ENCODE measurements at regions not wholly inside any gene's neighbourhood (a gene's known extent, or its start where the extent isn't known, plus 50 kb on each side); places are given as distances from the start of the nearest gene placed in this dataset.
"Not testable (repeated sequence)": the region's sequence is repeated elsewhere in the genome, so short reads cannot be mapped to it uniquely, and the experiment has no call there.

DNA sequence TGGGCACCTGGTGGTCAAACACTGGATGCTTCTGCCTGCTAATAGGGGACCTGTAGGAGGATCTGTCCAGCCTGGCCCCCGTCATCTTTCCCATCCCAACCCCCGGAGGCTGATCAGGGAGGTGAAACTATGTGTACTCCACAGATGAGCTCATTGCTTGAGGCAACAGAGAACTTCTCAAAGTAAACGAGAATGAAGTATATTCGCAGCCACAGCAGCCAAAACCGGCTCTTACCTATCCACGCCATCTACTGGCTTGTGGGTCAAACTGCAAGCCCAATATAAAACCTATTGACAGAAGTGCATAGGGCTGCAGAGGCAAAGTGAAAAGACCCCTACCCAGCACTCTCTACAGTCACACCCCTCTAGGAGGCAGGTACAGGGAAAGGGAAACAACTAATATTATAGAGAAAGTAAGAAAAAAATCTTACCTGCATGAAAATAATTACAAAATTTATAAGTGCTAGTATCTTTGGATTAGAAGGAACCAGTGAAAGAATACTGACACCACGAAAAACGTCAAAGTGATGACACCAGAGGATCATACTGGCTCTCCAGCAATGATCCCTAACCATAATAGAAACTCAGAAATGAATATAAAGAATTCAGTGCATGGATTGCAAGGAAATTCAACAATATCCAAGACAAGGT is 973.5 kb downstream of the ANKRD7 start:
- H3K4me1 ChIP-seq (ENCODE audit: control insufficient read depth, low read depth, low read length): peaks cover 4% of the 10 kb centered on the region
- no peak overlapping the region for H3K27ac ChIP-seq (ENCODE audit: low read length)
- H3K9me3 ChIP-seq (ENCODE audit: control insufficient read depth, low read depth, low read length): no peaks in the 10 kb centered on the region
- H3K27me3 ChIP-seq (ENCODE audit: control insufficient read depth, insufficient read depth, low read length): no peaks in the 10 kb centered on the region
- no peak overlapping the region for H3K4me3 ChIP-seq (ENCODE audit: low read length)
- H3K9ac ChIP-seq (ENCODE audit: low read length): no peak overlapping the region
- H3K36me3 ChIP-seq (ENCODE audit: control insufficient read depth, low read depth, low read length): no peaks in the 10 kb centered on the region

DNA sequence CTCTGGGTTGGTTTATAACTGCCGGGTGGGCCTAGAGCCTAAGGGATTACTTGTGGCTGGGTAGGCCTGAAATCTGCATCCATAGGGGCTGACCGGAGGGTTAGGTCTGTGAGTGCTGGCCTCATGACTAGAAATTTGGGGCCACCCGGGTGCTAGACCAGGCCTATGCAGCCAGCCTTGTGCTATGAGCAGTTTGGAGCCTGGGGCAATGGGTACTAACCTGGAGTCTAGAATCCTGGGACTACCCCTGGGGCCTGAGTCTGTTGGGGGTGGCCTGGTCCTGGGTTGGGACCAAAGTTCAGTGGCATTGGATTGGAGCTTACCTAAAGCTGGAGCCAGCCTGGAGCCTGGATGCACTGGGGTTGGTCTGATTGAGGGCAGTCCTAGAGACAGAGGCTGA is 995.2 kb downstream of the ANKRD7 start:
- Histone ChIP-seq H3K27me3 (ENCODE audit: control insufficient read depth, insufficient read depth, low read length) (no peaks in the 10 kb centered on the region), H3K9me3 (ENCODE audit: control insufficient read depth, low read depth, low read length) (no peaks in the 10 kb centered on the region), H3K4me3 (ENCODE audit: low read length) (no peak overlapping the region), H3K9ac (ENCODE audit: low read length) (no peak overlapping the region), H3K4me1 (ENCODE audit: control insufficient read depth, low read depth, low read length) (no peaks in the 10 kb centered on the region), H3K27ac (ENCODE audit: low read length) (no peak overlapping the region), H3K36me3 (ENCODE audit: control insufficient read depth, low read depth, low read length) (no peaks in the 10 kb centered on the region)

DNA sequence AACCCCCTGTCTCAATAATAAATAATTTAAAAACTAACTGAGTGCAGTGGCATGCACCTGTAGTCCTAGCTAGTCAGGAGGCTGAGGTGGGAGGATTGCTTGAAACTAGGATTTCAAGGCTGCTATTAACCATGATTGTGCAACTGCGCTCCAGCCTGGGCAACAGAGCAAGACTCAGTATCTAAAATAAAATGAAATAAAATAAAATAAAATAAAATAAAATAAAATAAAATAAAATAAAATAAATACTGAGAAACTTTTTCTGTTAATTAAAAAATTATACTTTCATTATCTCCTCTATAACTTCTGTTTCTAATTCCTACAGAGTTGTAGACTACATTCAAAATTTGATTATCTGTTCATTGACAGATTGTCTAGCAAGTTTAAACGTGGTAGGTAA is 999.4 kb downstream of the ANKRD7 start:
- Histone ChIP-seq H3K4me1 (ENCODE audit: control insufficient read depth, low read depth, low read length) (no peaks in the 10 kb centered on the region), H3K27ac (ENCODE audit: low read length) (no peak overlapping the region), H3K9ac (ENCODE audit: low read length) (no peak overlapping the region), H3K36me3 (ENCODE audit: control insufficient read depth, low read depth, low read length) (no peaks in the 10 kb centered on the region), H3K27me3 (ENCODE audit: control insufficient read depth, insufficient read depth, low read length) (no peaks in the 10 kb centered on the region), H3K9me3 (ENCODE audit: control insufficient read depth, low read depth, low read length) (peaks cover 4% of the 10 kb centered on the region), H3K4me3 (ENCODE audit: low read length) (no peak overlapping the region)

DNA sequence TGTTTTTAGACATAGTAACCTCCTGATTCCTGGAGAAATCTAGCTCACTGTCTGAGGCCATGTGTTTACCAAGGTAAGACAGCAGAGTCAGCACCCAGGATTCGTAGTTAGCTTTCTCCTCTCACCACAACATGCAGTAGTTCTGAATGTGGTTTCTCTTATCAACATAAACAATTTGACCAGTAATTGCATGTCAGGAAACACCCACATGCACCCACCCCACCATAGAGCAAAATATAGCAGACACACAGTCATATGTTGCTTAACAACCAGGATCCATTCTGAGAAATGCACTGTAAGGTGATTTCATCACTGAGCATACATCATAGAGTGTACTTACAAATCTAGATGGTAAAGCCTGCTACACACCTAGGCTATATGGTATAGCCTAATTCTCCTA is 1004.0 kb downstream of the ANKRD7 start:
- Histone ChIP-seq H3K4me3 (ENCODE audit: low read length) (no peak overlapping the region), H3K36me3 (ENCODE audit: control insufficient read depth, low read depth, low read length) (no peaks in the 10 kb centered on the region), H3K4me1 (ENCODE audit: control insufficient read depth, low read depth, low read length) (no peaks in the 10 kb centered on the region), H3K27ac (ENCODE audit: low read length) (no peak overlapping the region), H3K27me3 (ENCODE audit: control insufficient read depth, insufficient read depth, low read length) (no peaks in the 10 kb centered on the region), H3K9me3 (ENCODE audit: control insufficient read depth, low read depth, low read length) (peaks cover 4% of the 10 kb centered on the region), H3K9ac (ENCODE audit: low read length) (no peak overlapping the region)

DNA sequence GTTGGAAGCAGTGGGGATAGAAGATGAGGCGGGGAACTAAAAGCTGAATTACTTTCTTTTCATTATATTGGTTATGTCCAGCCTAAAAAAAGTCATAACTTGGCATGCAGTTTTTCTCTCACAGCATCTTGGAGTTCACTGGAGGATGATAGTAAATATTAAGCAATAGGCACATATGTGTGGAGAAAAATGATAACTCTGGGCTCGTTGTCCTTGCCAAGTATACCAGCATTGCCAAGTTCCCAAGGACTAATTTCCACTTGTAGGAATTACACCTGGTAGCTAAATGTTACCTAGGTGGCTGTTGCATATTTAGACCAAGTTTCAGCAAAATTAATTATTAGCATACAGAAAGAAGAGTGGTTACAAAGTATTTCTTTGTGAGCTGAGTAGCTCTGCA is 1007.6 kb downstream of the ANKRD7 start:
- Histone ChIP-seq H3K27me3 (ENCODE audit: control insufficient read depth, insufficient read depth, low read length) (no peaks in the 10 kb centered on the region), H3K9me3 (ENCODE audit: control insufficient read depth, low read depth, low read length) (no peaks in the 10 kb centered on the region), H3K9ac (ENCODE audit: low read length) (no peak overlapping the region), H3K4me3 (ENCODE audit: low read length) (no peak overlapping the region), H3K27ac (ENCODE audit: low read length) (no peak overlapping the region), H3K36me3 (ENCODE audit: control insufficient read depth, low read depth, low read length) (no peaks in the 10 kb centered on the region), H3K4me1 (ENCODE audit: control insufficient read depth, low read depth, low read length) (no peaks in the 10 kb centered on the region)

DNA sequence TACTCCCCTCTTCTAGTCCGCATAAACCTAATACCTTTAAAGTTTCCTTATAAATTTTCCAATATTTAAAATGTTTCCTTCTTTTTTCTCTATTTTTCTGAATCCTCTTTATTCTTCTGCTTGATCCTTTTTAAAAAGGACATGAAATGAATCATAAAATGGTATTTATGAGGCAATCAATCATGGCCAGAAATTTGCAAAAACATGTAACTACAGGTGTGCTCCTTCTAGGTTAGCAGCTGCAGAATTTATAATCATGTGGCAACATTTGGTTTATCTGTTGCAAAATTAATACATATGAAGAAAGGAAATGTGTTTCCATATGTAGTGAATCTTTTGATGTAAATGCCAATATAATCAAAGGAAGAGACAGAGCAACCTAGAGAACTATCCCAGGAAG is 1008.5 kb downstream of the ANKRD7 start:
- no peak overlapping the region for H3K27ac ChIP-seq (ENCODE audit: low read length)
- H3K4me1 ChIP-seq (ENCODE audit: control insufficient read depth, low read depth, low read length): no peaks in the 10 kb centered on the region
- no peaks in the 10 kb centered on the region for H3K9me3 ChIP-seq (ENCODE audit: control insufficient read depth, low read depth, low read length)
- H3K27me3 ChIP-seq (ENCODE audit: control insufficient read depth, insufficient read depth, low read length): no peaks in the 10 kb centered on the region
- no peak overlapping the region for H3K4me3 ChIP-seq (ENCODE audit: low read length)
- no peak overlapping the region for H3K9ac ChIP-seq (ENCODE audit: low read length)
- H3K36me3 ChIP-seq (ENCODE audit: control insufficient read depth, low read depth, low read length): no peaks in the 10 kb centered on the region

DNA sequence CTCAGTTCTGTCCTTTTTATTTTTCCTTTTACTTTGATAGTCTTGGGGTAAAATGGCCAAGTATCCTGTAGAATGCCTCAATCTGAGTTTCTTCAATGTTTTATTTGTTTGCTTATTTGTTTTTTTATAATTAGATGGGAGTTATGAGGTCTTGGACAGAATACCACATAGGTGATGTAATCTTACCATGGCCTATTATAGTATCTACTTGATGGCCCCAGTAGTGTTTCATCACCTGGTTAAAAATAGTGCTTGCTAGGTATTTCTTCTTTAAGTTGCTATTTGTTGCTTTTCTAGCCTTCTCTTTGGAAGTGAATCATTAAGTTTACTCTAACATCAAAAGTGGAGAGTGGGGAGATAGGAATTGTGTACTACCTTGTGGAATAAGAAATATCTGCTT is 1020.0 kb upstream of the KCND2 start:
- Histone ChIP-seq H3K27ac (ENCODE audit: low read length) (no peak overlapping the region), H3K4me3 (ENCODE audit: low read length) (no peak overlapping the region), H3K9me3 (ENCODE audit: control insufficient read depth, low read depth, low read length) (no peaks in the 10 kb centered on the region), H3K9ac (ENCODE audit: low read length) (no peak overlapping the region), H3K27me3 (ENCODE audit: control insufficient read depth, insufficient read depth, low read length) (no peaks in the 10 kb centered on the region), H3K36me3 (ENCODE audit: control insufficient read depth, low read depth, low read length) (no peaks in the 10 kb centered on the region), H3K4me1 (ENCODE audit: control insufficient read depth, low read depth, low read length) (no peaks in the 10 kb centered on the region)

DNA sequence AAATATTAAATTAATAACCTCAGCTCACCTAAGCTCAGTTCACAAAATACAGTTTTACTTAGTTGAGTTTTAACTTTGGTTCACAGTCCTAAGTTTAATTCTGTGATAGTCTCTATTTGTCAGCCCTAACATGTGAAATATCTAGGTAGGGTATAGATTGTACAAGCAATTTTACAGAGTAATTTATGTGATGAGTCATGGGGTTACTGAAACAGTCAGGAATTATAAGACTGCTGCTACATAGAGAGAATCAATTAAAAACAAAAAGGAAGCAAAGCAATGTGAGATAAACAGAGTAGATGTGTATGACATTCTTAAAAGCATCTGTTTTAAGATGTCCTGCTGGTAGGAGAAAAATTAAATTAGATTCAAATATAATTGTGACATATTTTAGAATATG is 1018.2 kb upstream of the KCND2 start:
- no peak overlapping the region for H3K27ac ChIP-seq (ENCODE audit: low read length)

DNA sequence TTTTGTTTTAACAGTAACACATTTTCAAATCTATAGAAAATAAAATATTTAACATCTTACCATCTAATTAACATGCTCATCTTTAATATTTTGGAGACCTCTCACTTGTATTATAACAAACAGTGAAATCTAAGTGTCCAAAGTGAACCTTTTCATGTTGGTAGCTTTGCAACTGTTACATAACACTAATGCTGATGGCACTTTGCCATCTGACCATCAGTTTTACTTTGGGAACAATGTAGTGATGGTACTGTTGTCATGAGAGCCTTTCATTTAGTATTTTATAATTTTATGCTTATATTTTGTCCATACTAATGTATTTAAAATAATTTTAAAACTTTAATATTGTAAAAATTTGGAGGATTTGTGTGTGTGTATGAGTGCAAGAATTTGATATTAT is 1017.0 kb upstream of the KCND2 start:
- H3K27me3 ChIP-seq (ENCODE audit: control insufficient read depth, insufficient read depth, low read length): no peaks in the 10 kb centered on the region

More for the DNA sequence above, 1018.2 kb upstream of the KCND2 start:
- Histone ChIP-seq H3K36me3 (ENCODE audit: control insufficient read depth, low read depth, low read length) (no peaks in the 10 kb centered on the region), H3K4me1 (ENCODE audit: control insufficient read depth, low read depth, low read length) (no peaks in the 10 kb centered on the region), H3K27me3 (ENCODE audit: control insufficient read depth, insufficient read depth, low read length) (no peaks in the 10 kb centered on the region), H3K9ac (ENCODE audit: low read length) (no peak overlapping the region), H3K9me3 (ENCODE audit: control insufficient read depth, low read depth, low read length) (no peaks in the 10 kb centered on the region), H3K4me3 (ENCODE audit: low read length) (no peak overlapping the region)

DNA sequence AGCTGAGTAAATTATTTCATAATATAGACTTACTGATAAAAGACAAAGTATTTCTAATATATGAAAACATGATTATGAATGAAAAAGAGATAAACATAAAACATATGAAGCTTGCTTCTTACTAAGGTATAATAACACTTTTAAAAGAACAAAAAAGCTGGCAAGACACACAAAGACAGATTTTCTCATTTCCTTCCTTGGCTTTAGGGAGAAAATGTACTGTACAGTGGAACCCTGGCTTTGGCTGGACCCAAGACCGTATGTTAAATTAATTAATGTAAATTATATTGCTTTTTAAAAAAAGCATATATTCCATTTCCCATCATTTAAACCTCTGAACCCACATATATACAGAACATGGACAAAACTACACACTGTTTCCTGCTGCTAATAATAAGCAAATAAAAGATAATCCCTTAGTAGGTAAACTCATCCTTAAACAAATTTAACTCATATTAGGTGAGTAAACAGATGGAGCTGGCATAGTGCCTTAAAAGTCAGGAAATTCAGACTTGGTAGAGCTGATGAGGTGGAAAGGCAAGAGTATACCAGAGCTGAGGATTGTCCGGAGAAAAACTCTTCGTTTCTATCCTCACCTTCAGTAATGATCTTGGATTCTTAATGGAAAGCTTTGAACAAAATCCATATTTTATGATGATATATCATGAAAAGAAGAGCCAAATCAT is 1016.4 kb upstream of the KCND2 start:
- Histone ChIP-seq H3K9ac (ENCODE audit: low read length) (no peak overlapping the region), H3K36me3 (ENCODE audit: control insufficient read depth, low read depth, low read length) (no peaks in the 10 kb centered on the region), H3K4me3 (ENCODE audit: low read length) (no peak overlapping the region), H3K27me3 (ENCODE audit: control insufficient read depth, insufficient read depth, low read length) (no peaks in the 10 kb centered on the region), H3K27ac (ENCODE audit: low read length) (no peak overlapping the region), H3K4me1 (ENCODE audit: control insufficient read depth, low read depth, low read length) (no peaks in the 10 kb centered on the region), H3K9me3 (ENCODE audit: control insufficient read depth, low read depth, low read length) (no peaks in the 10 kb centered on the region)

More for the DNA sequence above, 1017.0 kb upstream of the KCND2 start:
- Histone ChIP-seq H3K9ac (ENCODE audit: low read length) (no peak overlapping the region), H3K27ac (ENCODE audit: low read length) (no peak overlapping the region), H3K4me3 (ENCODE audit: low read length) (no peak overlapping the region), H3K4me1 (ENCODE audit: control insufficient read depth, low read depth, low read length) (no peaks in the 10 kb centered on the region), H3K9me3 (ENCODE audit: control insufficient read depth, low read depth, low read length) (no peaks in the 10 kb centered on the region), H3K36me3 (ENCODE audit: control insufficient read depth, low read depth, low read length) (no peaks in the 10 kb centered on the region)

DNA sequence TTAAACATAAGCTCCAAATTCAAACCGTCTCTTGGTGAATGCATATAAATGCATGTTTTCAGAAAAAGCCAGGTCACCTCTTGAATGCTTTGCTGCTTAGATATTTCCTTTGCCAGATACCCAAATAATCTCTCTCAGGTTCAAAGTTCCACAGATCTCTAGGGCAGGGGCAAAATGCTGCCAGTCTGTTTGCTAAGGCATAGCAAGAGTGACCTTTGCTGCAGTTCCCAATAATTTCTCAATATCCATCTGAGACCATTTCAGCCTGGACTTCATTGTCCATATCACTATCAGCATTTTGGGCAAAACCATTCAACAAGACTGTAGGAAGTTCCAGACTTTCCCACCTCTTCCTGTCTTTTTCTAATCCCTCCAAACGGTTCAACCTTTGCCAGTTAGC is 1006.2 kb upstream of the KCND2 start:
- H3K9ac ChIP-seq (ENCODE audit: low read length); H3K9me3 ChIP-seq (ENCODE audit: control insufficient read depth, low read depth, low read length); H3K4me3 ChIP-seq (ENCODE audit: low read length); H3K27me3 ChIP-seq (ENCODE audit: control insufficient read depth, insufficient read depth, low read length); H3K36me3 ChIP-seq (ENCODE audit: control insufficient read depth, low read depth, low read length); H3K4me1 ChIP-seq (ENCODE audit: control insufficient read depth, low read depth, low read length); H3K27ac ChIP-seq (ENCODE audit: low read length): not testable (repeated sequence)

DNA sequence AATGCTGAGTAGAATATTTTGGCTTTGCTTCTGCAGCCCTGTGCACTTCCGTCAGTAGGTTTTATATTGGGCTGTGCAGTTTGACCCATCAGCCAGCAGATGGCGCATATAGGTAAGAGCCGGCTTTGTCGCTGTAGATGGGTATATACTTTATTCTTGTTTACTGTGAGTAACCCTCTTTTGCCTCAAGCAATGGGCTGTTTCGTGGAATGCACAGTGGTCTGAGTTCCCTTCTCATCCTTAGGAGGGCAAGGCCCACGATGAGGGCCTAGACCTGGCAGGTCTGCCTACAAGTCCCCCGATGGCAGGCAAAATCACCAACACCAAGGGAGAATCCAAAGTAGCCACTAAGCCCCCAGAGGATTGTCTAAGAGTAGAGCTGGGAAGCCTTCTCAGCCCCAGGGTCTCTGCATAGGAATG is 1002.9 kb upstream of the KCND2 start:
- Histone ChIP-seq H3K27ac (ENCODE audit: low read length) (no peak overlapping the region), H3K4me3 (ENCODE audit: low read length) (no peak overlapping the region), H3K36me3 (ENCODE audit: control insufficient read depth, low read depth, low read length) (no peaks in the 10 kb centered on the region), H3K27me3 (ENCODE audit: control insufficient read depth, insufficient read depth, low read length) (no peaks in the 10 kb centered on the region), H3K4me1 (ENCODE audit: control insufficient read depth, low read depth, low read length) (no peaks in the 10 kb centered on the region), H3K9ac (ENCODE audit: low read length) (no peak overlapping the region), H3K9me3 (ENCODE audit: control insufficient read depth, low read depth, low read length) (no peaks in the 10 kb centered on the region)

All from iPS-18a (cell line).